WTC11 (cell line): ENCODE measurements at regions not wholly inside any gene's neighbourhood (a gene's known extent, or its start where the extent isn't known, plus 50 kb on each side); places are given as distances from the start of the nearest gene placed in this dataset.

ENCODE experiments used
- ATAC-seq: fragments of 200-7000 bp; cut with Tn5 transposase; 2 replicates; pipeline ENCODE4 v1.10.0; 2021; ENCODE audit warnings: mild to moderate bottlenecking, moderate library complexity
- CTCF ChIA-PET: fragments of 300-600 bp; sonication (Branson Sonifier 250); formaldehyde crosslinking; loops from one replicate; lab custom pipeline; 2021; ENCODE audit warnings: antibody characterized with exemption; lab: Charles Lee
- POLR2A ChIA-PET: fragments of 350-600 bp; sonication (Branson Sonifier 250); formaldehyde crosslinking; loops from one replicate; lab custom pipeline; 2021; ENCODE audit warnings: antibody characterized with exemption; lab: Charles Lee
- DNase-seq: peaks from one replicate; pipeline ENCODE4 v3.0.0; 2021; ENCODE audit warnings: low spot score
- H3K27ac Mint-ChIP-seq: 2 replicates; pipeline ENCODE4 v1.8.0; 2021; ENCODE audit warnings: mixed read lengths
- H3K27me3 Mint-ChIP-seq: 2 replicates; pipeline ENCODE4 v1.8.0; 2021; ENCODE audit warnings: low read depth, mild to moderate bottlenecking, moderate library complexity, mixed read lengths
- H3K36me3 Mint-ChIP-seq: 2 replicates; pipeline ENCODE4 v1.8.0; 2021; ENCODE audit warnings: mixed read lengths
- H3K4me1 Mint-ChIP-seq: 2 replicates; pipeline ENCODE4 v1.8.0; 2022; ENCODE audit warnings: mixed read lengths
- H3K4me3 Mint-ChIP-seq: 2 replicates; pipeline ENCODE4 v1.8.0; 2021; ENCODE audit warnings: mild to moderate bottlenecking, moderate library complexity, mixed read lengths
- H3K9me3 Mint-ChIP-seq: 2 replicates; pipeline ENCODE4 v1.8.0; 2021; ENCODE audit warnings: mixed read lengths
- CTCF ChIP-seq: fragments of 200-600 bp; IDR thresholded peaks from 2 replicates; pipeline ENCODE4 v1.8.0; 2022; ENCODE audit warnings: antibody characterized with exemption
- ESRRA ChIP-seq: sonication (generic); formaldehyde crosslinking; IDR thresholded peaks from 2 replicates; pipeline ENCODE4 v1.8.1; 2022; ENCODE audit warnings: mild to moderate bottlenecking, missing genetic modification reagents, borderline replicate concordance
- FOXK1 ChIP-seq: sonication (generic); formaldehyde crosslinking; IDR thresholded peaks from 2 replicates; pipeline ENCODE4 v1.8.0; 2022; ENCODE audit warnings: mild to moderate bottlenecking, moderate library complexity, missing genetic modification reagents
- GTF2I ChIP-seq: fragments of 250-450 bp; sonication (Bioruptor Pico); conservative IDR thresholded peaks from 2 replicates; pipeline ENCODE4 v1.4.0; 2021; ENCODE audit warnings: mild to moderate bottlenecking
- IRF2 ChIP-seq: sonication (generic); formaldehyde crosslinking; IDR thresholded peaks from 2 replicates; pipeline ENCODE4 v1.8.0; 2022; ENCODE audit warnings: low read depth, missing genetic modification reagents, borderline replicate concordance
- KAT7 ChIP-seq: sonication (generic); formaldehyde crosslinking; IDR thresholded peaks from 2 replicates; pipeline ENCODE4 v1.8.1; 2023; ENCODE audit warnings: missing genetic modification reagents, mild to moderate bottlenecking, borderline replicate concordance
- MLX ChIP-seq: sonication (generic); formaldehyde crosslinking; IDR thresholded peaks from 2 replicates; pipeline ENCODE4 v1.8.1; 2023; ENCODE audit warnings: mild to moderate bottlenecking, missing genetic modification reagents, moderate library complexity
- RORB ChIP-seq: fragments of 250-450 bp; sonication (Bioruptor Pico); IDR thresholded peaks from 2 replicates; pipeline ENCODE4 v1.9.0; 2021; ENCODE audit warnings: mild to moderate bottlenecking
- SOX15 ChIP-seq: fragments of 250-450 bp; sonication (Bioruptor Pico); IDR thresholded peaks from 2 replicates; pipeline ENCODE4 v1.9.0; 2021; ENCODE audit warnings: mild to moderate bottlenecking
- SP1 ChIP-seq: sonication (generic); formaldehyde crosslinking; conservative IDR thresholded peaks from 2 replicates; pipeline ENCODE4 v1.8.1; 2022; ENCODE audit warnings: missing genetic modification reagents
- TP53 ChIP-seq: sonication (generic); formaldehyde crosslinking; IDR thresholded peaks from 2 replicates; pipeline ENCODE4 v1.8.1; 2023; ENCODE audit warnings: mild to moderate bottlenecking, missing genetic modification reagents
- ZBTB43 ChIP-seq: sonication (generic); formaldehyde crosslinking; IDR thresholded peaks from 2 replicates; pipeline ENCODE4 v1.8.1; 2023; ENCODE audit warnings: mild to moderate bottlenecking, missing genetic modification reagents
- ZNF138 ChIP-seq: sonication (generic); formaldehyde crosslinking; conservative IDR thresholded peaks from 2 replicates; pipeline ENCODE4 v1.8.1; 2022; ENCODE audit warnings: mild to moderate bottlenecking, moderate library complexity, missing genetic modification reagents
- ZNF232 ChIP-seq: sonication (generic); formaldehyde crosslinking; IDR thresholded peaks from 2 replicates; pipeline ENCODE4 v1.8.0; 2022; ENCODE audit warnings: mild to moderate bottlenecking, missing genetic modification reagents
- ZNF317 ChIP-seq: sonication (generic); formaldehyde crosslinking; IDR thresholded peaks from 2 replicates; pipeline ENCODE4 v1.8.1; 2023; ENCODE audit warnings: low read depth, mild to moderate bottlenecking, moderate library complexity, missing genetic modification reagents, borderline replicate concordance
- ZNF416 ChIP-seq: fragments of 250-450 bp; sonication (Bioruptor Pico); IDR thresholded peaks from 2 replicates; pipeline ENCODE4 v1.9.0; 2021; ENCODE audit warnings: mild to moderate bottlenecking, inconsistent platforms
- ZNF423 ChIP-seq: fragments of 250-450 bp; sonication (Bioruptor Pico); IDR thresholded peaks from 2 replicates; pipeline ENCODE4 v2.1.2; 2022; ENCODE audit warnings: mild to moderate bottlenecking, moderate library complexity
- ZNF671 ChIP-seq: fragments of 250-450 bp; sonication (Bioruptor Pico); IDR thresholded peaks from 2 replicates; pipeline ENCODE4 v1.8.0; 2021; ENCODE audit warnings: mild to moderate bottlenecking
- TF ChIP-seq, protein P1 (sequence below): sonication (generic); formaldehyde crosslinking; conservative IDR thresholded peaks from 2 replicates; pipeline ENCODE4 v1.8.1; 2022; ENCODE audit warnings: mild to moderate bottlenecking, missing genetic modification reagents
- TF ChIP-seq, protein P2 (sequence below): fragments of 250-450 bp; sonication (Bioruptor Pico); IDR thresholded peaks from 2 replicates; pipeline ENCODE4 v2.1.2; 2022; ENCODE audit warnings: mild to moderate bottlenecking, moderate library complexity
- TF ChIP-seq, protein P3 (sequence below): sonication (generic); formaldehyde crosslinking; IDR thresholded peaks from 2 replicates; pipeline ENCODE4 v1.8.0; 2023; ENCODE audit warnings: missing genetic modification reagents
- TF ChIP-seq, protein P4 (sequence below): fragments of 250-450 bp; sonication (Bioruptor Pico); IDR thresholded peaks from 2 replicates; pipeline ENCODE4 v1.8.0; 2021; ENCODE audit warnings: mild to moderate bottlenecking
- TF ChIP-seq, protein P5 (sequence below): sonication (generic); formaldehyde crosslinking; IDR thresholded peaks from 2 replicates; pipeline ENCODE4 v1.8.1; 2022; ENCODE audit warnings: missing genetic modification reagents, borderline replicate concordance
- TF ChIP-seq, protein P6 (sequence below): fragments of 250-450 bp; sonication (Bioruptor Pico); IDR thresholded peaks from 2 replicates; pipeline ENCODE4 v1.9.0; 2021; ENCODE audit warnings: moderate library complexity, mild to moderate bottlenecking, inconsistent platforms, borderline replicate concordance
- TF ChIP-seq, protein P7 (sequence below): sonication (generic); formaldehyde crosslinking; IDR thresholded peaks from 2 replicates; pipeline ENCODE4 v1.8.1; 2022; ENCODE audit warnings: low read depth, missing genetic modification reagents, borderline replicate concordance

DNA sequence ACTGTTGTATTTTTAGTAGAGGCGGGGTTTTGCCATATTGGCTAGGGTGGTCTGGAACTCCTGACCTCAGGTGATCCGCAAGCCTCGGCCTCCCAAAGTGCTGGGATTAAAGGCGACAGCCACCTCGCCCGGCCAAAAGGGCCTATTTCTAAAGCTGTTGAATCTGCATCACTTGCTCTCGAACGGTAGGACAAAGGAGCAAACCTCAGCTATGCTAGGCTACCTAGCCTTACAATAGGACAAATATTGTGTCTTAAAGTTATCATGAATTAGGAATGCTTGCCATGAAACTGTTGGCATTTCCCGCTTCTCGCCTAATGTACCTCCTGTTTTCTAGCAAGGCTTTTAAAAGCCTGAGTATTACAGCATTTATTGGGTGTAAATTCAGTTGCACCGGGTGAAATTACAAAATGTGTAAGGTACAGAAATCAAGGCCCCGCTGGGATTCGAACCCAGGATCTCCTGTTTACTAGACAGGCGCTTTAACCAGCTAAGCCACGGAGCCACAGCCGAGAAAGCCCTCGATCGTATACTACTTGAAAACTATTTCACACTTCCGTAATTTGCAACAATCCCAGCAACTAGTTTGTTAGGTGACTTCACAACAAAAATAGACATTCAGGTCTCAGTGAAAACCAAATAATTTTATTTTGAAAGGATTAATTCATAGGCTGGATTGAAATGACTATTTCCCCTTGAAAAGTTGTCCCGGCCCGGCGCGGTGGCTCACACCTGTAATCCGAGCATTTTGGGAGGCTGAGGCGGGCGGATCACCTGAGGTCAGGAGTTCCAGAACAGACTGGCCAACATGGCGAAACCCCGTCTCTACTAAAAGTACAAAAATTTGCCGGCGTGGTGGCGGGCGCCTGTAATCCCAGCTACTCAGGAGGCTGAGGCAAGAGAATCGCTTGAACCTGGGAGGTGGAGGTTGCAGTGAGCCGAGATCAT lies 211.6 kb upstream of the ZNF184 start:
- Mint-ChIP-seq H3K4me3 (peak overlapping the region; percentile 63), H3K27ac (peak overlapping the region; percentile 78; the same call in 1 of the 2 replicates), H3K4me1 (peaks cover 6% of the 10 kb centered on the region; the same call in 1 of the 2 replicates), H3K9me3 (no peaks in the 10 kb centered on the region), H3K27me3 (peaks cover 50% of the 10 kb centered on the region), H3K36me3 (no peaks in the 10 kb centered on the region)
- peak; percentile 85 for DNase-seq
- POLR2A ChIA-PET = interaction anchor here (0.8 to 1.0 kb wide), 2 partner anchors 212 to 537 kb away, joined by 3 to 4 read pairs; partner anchors contain the start of gene ZNF184
- CTCF ChIA-PET = interaction anchor here (0.7 to 1.9 kb wide), 2 partner anchors 12 to 88 kb away, joined by 4 to 6 read pairs; no protein-coding TSS in a partner anchor
- ATAC-seq = peak; percentile 44
- TF ChIP-seq KAT7 (CRISPR knock-in tag) (no peak), SP1 (CRISPR knock-in tag) (no peak), ZBTB43 (CRISPR knock-in tag) (no peak), ZNF138 (CRISPR knock-in tag) (no peak), MLX (CRISPR knock-in tag) (no peak), IRF2 (CRISPR knock-in tag) (no peak), ZNF671 (peak; percentile 85), CTCF (no peak), FOXK1 (CRISPR knock-in tag) (no peak), TP53 (CRISPR knock-in tag) (no peak), RORB (CRISPR knock-in tag) (peak; percentile 72), ZNF232 (CRISPR knock-in tag) (0 out of 2 replicates have a peak, but pooled peaks have one; percentile 21), SOX15 (no peak), ZNF416 (0 out of 2 replicates have a peak, but pooled peaks have one; percentile 76), GTF2I (peak; percentile 43; the same call in 1 of the 2 replicates), ESRRA (CRISPR knock-in tag) (no peak), ZNF317 (no peak), ZNF423 (CRISPR knock-in tag) (no peak)
- TF ChIP-seq, protein P1, sequence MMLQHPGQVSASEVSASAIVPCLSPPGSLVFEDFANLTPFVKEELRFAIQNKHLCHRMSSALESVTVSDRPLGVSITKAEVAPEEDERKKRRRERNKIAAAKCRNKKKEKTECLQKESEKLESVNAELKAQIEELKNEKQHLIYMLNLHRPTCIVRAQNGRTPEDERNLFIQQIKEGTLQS (CRISPR knock-in tag) = no peak
- TF ChIP-seq, protein P2, sequence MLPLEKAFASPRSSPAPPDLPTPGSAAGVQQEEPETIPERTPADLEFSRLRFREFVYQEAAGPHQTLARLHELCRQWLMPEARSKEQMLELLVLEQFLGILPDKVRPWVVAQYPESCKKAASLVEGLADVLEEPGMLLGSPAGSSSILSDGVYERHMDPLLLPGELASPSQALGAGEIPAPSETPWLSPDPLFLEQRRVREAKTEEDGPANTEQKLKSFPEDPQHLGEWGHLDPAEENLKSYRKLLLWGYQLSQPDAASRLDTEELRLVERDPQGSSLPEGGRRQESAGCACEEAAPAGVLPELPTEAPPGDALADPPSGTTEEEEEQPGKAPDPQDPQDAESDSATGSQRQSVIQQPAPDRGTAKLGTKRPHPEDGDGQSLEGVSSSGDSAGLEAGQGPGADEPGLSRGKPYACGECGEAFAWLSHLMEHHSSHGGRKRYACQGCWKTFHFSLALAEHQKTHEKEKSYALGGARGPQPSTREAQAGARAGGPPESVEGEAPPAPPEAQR (CRISPR knock-in tag) = no peak
- TF ChIP-seq, protein P3, sequence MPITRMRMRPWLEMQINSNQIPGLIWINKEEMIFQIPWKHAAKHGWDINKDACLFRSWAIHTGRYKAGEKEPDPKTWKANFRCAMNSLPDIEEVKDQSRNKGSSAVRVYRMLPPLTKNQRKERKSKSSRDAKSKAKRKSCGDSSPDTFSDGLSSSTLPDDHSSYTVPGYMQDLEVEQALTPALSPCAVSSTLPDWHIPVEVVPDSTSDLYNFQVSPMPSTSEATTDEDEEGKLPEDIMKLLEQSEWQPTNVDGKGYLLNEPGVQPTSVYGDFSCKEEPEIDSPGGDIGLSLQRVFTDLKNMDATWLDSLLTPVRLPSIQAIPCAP (CRISPR knock-in tag) = no peak
- TF ChIP-seq, protein P4, sequence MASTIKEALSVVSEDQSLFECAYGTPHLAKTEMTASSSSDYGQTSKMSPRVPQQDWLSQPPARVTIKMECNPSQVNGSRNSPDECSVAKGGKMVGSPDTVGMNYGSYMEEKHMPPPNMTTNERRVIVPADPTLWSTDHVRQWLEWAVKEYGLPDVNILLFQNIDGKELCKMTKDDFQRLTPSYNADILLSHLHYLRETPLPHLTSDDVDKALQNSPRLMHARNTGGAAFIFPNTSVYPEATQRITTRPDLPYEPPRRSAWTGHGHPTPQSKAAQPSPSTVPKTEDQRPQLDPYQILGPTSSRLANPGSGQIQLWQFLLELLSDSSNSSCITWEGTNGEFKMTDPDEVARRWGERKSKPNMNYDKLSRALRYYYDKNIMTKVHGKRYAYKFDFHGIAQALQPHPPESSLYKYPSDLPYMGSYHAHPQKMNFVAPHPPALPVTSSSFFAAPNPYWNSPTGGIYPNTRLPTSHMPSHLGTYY (CRISPR knock-in tag) = peak; percentile 73; the same call in 1 of the 2 replicates
- TF ChIP-seq, protein P5, sequence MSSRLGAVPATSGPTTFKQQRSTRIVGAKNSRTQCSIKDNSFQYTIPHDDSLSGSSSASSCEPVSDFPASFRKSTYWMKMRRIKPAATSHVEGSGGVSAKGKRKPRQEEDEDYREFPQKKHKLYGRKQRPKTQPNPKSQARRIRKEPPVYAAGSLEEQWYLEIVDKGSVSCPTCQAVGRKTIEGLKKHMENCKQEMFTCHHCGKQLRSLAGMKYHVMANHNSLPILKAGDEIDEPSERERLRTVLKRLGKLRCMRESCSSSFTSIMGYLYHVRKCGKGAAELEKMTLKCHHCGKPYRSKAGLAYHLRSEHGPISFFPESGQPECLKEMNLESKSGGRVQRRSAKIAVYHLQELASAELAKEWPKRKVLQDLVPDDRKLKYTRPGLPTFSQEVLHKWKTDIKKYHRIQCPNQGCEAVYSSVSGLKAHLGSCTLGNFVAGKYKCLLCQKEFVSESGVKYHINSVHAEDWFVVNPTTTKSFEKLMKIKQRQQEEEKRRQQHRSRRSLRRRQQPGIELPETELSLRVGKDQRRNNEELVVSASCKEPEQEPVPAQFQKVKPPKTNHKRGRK (CRISPR knock-in tag) = no peak
- TF ChIP-seq, protein P6, sequence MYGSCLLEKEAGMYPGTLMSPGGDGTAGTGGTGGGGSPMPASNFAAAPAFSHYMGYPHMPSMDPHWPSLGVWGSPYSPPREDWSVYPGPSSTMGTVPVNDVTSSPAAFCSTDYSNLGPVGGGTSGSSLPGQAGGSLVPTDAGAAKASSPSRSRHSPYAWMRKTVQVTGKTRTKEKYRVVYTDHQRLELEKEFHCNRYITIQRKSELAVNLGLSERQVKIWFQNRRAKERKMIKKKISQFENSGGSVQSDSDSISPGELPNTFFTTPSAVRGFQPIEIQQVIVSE (CRISPR knock-in tag) = no peak
- TF ChIP-seq, protein P7, sequence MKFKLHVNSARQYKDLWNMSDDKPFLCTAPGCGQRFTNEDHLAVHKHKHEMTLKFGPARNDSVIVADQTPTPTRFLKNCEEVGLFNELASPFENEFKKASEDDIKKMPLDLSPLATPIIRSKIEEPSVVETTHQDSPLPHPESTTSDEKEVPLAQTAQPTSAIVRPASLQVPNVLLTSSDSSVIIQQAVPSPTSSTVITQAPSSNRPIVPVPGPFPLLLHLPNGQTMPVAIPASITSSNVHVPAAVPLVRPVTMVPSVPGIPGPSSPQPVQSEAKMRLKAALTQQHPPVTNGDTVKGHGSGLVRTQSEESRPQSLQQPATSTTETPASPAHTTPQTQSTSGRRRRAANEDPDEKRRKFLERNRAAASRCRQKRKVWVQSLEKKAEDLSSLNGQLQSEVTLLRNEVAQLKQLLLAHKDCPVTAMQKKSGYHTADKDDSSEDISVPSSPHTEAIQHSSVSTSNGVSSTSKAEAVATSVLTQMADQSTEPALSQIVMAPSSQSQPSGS (CRISPR knock-in tag) = no peak
